T-helper 1 cell treated with Interleukin-12 subunit alpha and Interleukin-12 subunit beta and Interleukin-4 antibody, amounts not matched to agents 30 μg/mL and 1 μg/mL, for 36 hours (primary cell): ENCODE measurements at regions not wholly inside any gene's neighbourhood (a gene's known extent, or its start where the extent isn't known, plus 50 kb on each side); places are given as distances from the start of the nearest gene placed in this dataset.
"Not testable (repeated sequence)": the region's sequence is repeated elsewhere in the genome, so short reads cannot be mapped to it uniquely, and the experiment has no call there.

Experiments
- H3K27ac Mint-ChIP-seq: one replicate; pipeline ENCODE4 v1.8.0; 2021; ENCODE audit warnings: mild to moderate bottlenecking, mixed read lengths
- H3K27me3 Mint-ChIP-seq: one replicate; pipeline ENCODE4 v1.8.0; 2021; ENCODE audit warnings: low read depth, mixed read lengths
- H3K36me3 Mint-ChIP-seq: one replicate; pipeline ENCODE4 v1.8.0; 2021; ENCODE audit warnings: low read depth, mixed read lengths
- H3K4me1 Mint-ChIP-seq: one replicate; pipeline ENCODE4 v1.8.0; 2021; ENCODE audit warnings: low read depth, mixed read lengths
- H3K4me3 Mint-ChIP-seq: one replicate; pipeline ENCODE4 v1.8.0; 2021; ENCODE audit warnings: mild to moderate bottlenecking, moderate library complexity, mixed read lengths
- H3K9me3 Mint-ChIP-seq: one replicate; pipeline ENCODE4 v1.8.0; 2021; ENCODE audit warnings: mixed read lengths

- H3K27me3 Mint-ChIP-seq: peaks cover 25% of the 10 kb centered on the region
- H3K36me3 Mint-ChIP-seq: no peaks in the 10 kb centered on the region
- H3K4me1 Mint-ChIP-seq: no peaks in the 10 kb centered on the region
- no peak overlapping the region for H3K27ac Mint-ChIP-seq
- no peak overlapping the region for H3K4me3 Mint-ChIP-seq
- no peaks in the 10 kb centered on the region for H3K9me3 Mint-ChIP-seq
Observed at GRCh38 chr6:7016226-7016625, 91.5 kb upstream of the RREB1 start.

GRCh38 chr6:7021301-7021700 is 86.5 kb upstream of the RREB1 start:
- no peak overlapping the region for H3K27ac Mint-ChIP-seq
- H3K27me3 Mint-ChIP-seq: peaks cover 14% of the 10 kb centered on the region
- H3K4me3 Mint-ChIP-seq: no peak overlapping the region
- H3K9me3 Mint-ChIP-seq: no peaks in the 10 kb centered on the region
- no peaks in the 10 kb centered on the region for H3K4me1 Mint-ChIP-seq
- H3K36me3 Mint-ChIP-seq: no peaks in the 10 kb centered on the region

GRCh38 chr6:7025861-7026260 is 81.9 kb upstream of the RREB1 start:
- H3K4me1 Mint-ChIP-seq: no peaks in the 10 kb centered on the region
- H3K36me3 Mint-ChIP-seq: no peaks in the 10 kb centered on the region
- H3K27me3 Mint-ChIP-seq: peaks cover 35% of the 10 kb centered on the region
- H3K4me3 Mint-ChIP-seq: no peak overlapping the region
- peak overlapping the region; percentile 42 for H3K27ac Mint-ChIP-seq
- H3K9me3 Mint-ChIP-seq: no peaks in the 10 kb centered on the region

GRCh38 chr6:7028963-7029362 is 78.8 kb upstream of the RREB1 start:
- H3K4me1 Mint-ChIP-seq, H3K4me3 Mint-ChIP-seq, H3K27ac Mint-ChIP-seq, H3K9me3 Mint-ChIP-seq, H3K36me3 Mint-ChIP-seq: not testable (repeated sequence)
- peaks cover 44% of the 10 kb centered on the region for H3K27me3 Mint-ChIP-seq

- peaks cover 48% of the 10 kb centered on the region for H3K27me3 Mint-ChIP-seq
- H3K4me3 Mint-ChIP-seq, H3K27ac Mint-ChIP-seq, H3K36me3 Mint-ChIP-seq, H3K9me3 Mint-ChIP-seq, H3K4me1 Mint-ChIP-seq: not testable (repeated sequence)
Observed at GRCh38 chr6:7030968-7031367, 76.8 kb upstream of the RREB1 start.

- Mint-ChIP-seq H3K4me1 (no peaks in the 10 kb centered on the region), H3K4me3 (no peak overlapping the region), H3K36me3 (no peaks in the 10 kb centered on the region), H3K9me3 (peaks cover 3% of the 10 kb centered on the region), H3K27me3 (peaks cover 56% of the 10 kb centered on the region), H3K27ac (no peak overlapping the region)
Observed at GRCh38 chr6:7033202-7033601, 74.6 kb upstream of the RREB1 start.

GRCh38 chr6:7034055-7034454 is 73.7 kb upstream of the RREB1 start:
- peaks cover 56% of the 10 kb centered on the region for H3K27me3 Mint-ChIP-seq
- no peak overlapping the region for H3K4me3 Mint-ChIP-seq
- H3K9me3 Mint-ChIP-seq: peaks cover 3% of the 10 kb centered on the region
- H3K36me3 Mint-ChIP-seq: no peaks in the 10 kb centered on the region
- H3K27ac Mint-ChIP-seq: no peak overlapping the region
- no peaks in the 10 kb centered on the region for H3K4me1 Mint-ChIP-seq

DNA sequence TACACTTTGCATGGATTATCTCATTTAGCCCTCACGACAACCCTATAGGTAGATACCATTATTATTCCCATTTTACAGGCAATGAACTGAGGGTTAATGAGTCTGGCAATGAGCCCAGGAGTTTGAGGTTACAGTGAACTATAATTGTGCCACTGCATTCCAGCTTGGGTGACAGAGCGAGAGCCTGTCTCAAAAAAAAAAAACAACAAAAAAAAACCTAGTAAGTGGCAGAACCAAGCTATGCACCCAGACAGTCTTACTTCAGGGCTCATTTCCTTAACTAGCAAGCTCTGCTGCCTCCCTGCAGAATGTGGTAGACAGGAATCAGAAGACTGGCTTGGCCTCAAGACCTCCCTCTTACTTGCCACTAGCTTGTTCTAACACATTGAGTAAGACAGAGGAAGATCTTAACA is 71.9 kb upstream of the RREB1 start:
- no peak overlapping the region for H3K4me3 Mint-ChIP-seq
- no peak overlapping the region for H3K27ac Mint-ChIP-seq
- H3K27me3 Mint-ChIP-seq: peaks cover 41% of the 10 kb centered on the region
- H3K9me3 Mint-ChIP-seq: peaks cover 3% of the 10 kb centered on the region
- H3K4me1 Mint-ChIP-seq: no peaks in the 10 kb centered on the region
- no peaks in the 10 kb centered on the region for H3K36me3 Mint-ChIP-seq

- Mint-ChIP-seq H3K4me1 (peaks cover 4% of the 10 kb centered on the region), H3K9me3 (no peaks in the 10 kb centered on the region), H3K36me3 (no peaks in the 10 kb centered on the region), H3K4me3 (no peak overlapping the region), H3K27ac (no peak overlapping the region), H3K27me3 (peaks cover 42% of the 10 kb centered on the region)
Observed at GRCh38 chr6:7041511-7042026, 66.2 kb upstream of the RREB1 start.

DNA sequence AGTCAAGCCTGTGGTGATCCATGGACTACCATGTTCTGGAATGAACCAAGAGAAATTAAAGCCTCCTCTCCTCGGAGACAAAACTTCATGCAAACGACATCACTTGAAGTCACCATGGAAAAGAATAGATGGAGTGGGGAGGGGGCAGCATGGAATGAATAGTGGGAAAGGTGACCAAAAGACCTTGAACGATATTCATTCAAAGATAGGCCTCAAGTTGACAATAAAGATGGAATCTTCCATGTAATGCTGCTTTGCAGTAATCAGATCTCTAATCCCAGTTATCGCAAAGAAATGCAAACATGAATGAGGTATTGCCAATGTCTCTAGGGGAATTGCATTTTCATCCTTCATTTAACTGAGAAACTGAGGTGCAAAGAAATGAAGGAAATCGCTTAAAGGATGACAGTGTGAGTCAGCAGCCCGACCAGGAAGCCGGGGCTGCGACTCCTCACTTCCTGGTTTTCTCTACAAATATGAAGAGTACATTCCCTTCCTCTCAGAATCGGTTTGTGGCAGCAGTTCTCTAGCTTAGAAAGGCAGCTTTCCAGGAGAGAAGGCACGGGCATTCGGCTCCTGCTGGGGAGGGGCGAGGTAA is 65.6 kb upstream of the RREB1 start:
- no peak overlapping the region for H3K27ac Mint-ChIP-seq
- no peaks in the 10 kb centered on the region for H3K9me3 Mint-ChIP-seq
- no peaks in the 10 kb centered on the region for H3K36me3 Mint-ChIP-seq
- peaks cover 4% of the 10 kb centered on the region for H3K4me1 Mint-ChIP-seq
- H3K27me3 Mint-ChIP-seq: peaks cover 42% of the 10 kb centered on the region
- no peak overlapping the region for H3K4me3 Mint-ChIP-seq

- Mint-ChIP-seq H3K36me3 (no peaks in the 10 kb centered on the region), H3K4me1 (peaks cover 4% of the 10 kb centered on the region), H3K9me3 (no peaks in the 10 kb centered on the region), H3K4me3 (no peak overlapping the region), H3K27ac (no peak overlapping the region), H3K27me3 (peaks cover 41% of the 10 kb centered on the region)
Observed at GRCh38 chr6:7042654-7043545, 64.9 kb upstream of the RREB1 start.

DNA sequence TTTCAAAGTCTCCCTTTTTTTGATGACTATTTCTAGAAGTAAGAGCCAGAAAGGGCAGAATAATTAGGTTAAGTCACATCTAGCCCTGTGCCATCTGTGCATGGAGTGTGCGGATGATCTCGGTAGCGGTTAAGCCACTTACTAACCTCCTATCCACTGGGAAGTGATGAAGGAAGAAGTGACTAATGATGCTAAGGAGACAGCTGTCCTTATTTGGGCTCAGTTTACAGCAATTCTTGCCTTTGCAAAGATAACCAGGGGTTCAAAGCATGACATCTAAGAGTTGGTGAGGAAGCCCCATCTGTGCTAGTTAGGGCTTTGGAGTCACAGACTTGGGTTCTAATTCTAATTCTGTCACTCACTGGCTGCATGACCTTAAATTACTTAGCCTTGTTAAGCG is 62.4 kb upstream of the RREB1 start:
- Mint-ChIP-seq H3K4me3 (no peak overlapping the region), H3K36me3 (no peaks in the 10 kb centered on the region), H3K9me3 (no peaks in the 10 kb centered on the region), H3K27me3 (peaks cover 57% of the 10 kb centered on the region), H3K27ac (no peak overlapping the region), H3K4me1 (peaks cover 4% of the 10 kb centered on the region)

DNA sequence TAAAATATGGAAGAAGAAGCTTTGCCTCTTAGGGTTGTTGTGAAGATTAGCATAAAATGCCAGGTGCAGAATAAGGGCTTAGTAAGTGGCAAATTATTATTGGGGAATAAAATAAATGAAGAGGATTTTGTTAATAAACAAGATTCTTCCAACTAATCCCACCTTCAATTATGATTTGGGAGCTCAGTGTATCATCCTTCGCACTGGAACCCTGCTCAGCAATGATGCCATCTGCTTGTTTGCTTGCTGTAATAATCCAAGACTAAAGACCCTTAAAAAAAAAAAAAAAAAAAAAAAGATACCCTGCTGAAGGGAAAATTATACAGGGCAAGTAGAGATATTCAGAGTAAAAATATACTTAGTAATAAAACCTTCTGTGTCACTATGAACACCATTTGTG is 62.0 kb upstream of the RREB1 start:
- H3K27me3 Mint-ChIP-seq: peaks cover 61% of the 10 kb centered on the region
- peaks cover 5% of the 10 kb centered on the region for H3K4me1 Mint-ChIP-seq
- H3K4me3 Mint-ChIP-seq: no peak overlapping the region
- H3K9me3 Mint-ChIP-seq: no peaks in the 10 kb centered on the region
- H3K27ac Mint-ChIP-seq: no peak overlapping the region
- no peaks in the 10 kb centered on the region for H3K36me3 Mint-ChIP-seq

DNA sequence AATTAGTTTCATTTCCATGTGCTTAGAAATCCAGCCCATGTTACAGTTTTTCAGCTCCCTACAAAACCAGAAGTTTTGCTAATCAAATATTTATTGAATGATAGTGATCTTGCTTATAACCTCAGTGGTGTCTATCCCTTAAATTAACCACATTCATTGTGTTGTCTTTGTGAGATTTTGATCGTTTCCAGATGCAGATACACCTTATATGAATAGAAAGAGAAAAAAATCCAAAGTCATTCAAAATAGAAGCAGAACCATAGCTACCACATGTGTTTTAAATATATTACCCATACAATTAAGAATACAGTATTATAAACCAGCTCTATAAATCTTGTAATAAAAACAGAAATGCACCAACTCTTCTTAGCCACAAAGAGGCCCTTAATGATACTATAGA is 60.6 kb upstream of the RREB1 start:
- Mint-ChIP-seq H3K4me1 (peaks cover 5% of the 10 kb centered on the region), H3K27ac (no peak overlapping the region), H3K27me3 (peaks cover 64% of the 10 kb centered on the region)

GRCh38 chr6:7047966-7048365 is 59.8 kb upstream of the RREB1 start:
- H3K9me3 Mint-ChIP-seq: no peaks in the 10 kb centered on the region
- H3K27me3 Mint-ChIP-seq: peaks cover 69% of the 10 kb centered on the region
- no peaks in the 10 kb centered on the region for H3K36me3 Mint-ChIP-seq
- no peak overlapping the region for H3K27ac Mint-ChIP-seq
- H3K4me1 Mint-ChIP-seq: peaks cover 6% of the 10 kb centered on the region
- H3K4me3 Mint-ChIP-seq: no peak overlapping the region

More for the DNA sequence above, 60.6 kb upstream of the RREB1 start:
- Mint-ChIP-seq H3K36me3 (no peaks in the 10 kb centered on the region), H3K9me3 (no peaks in the 10 kb centered on the region), H3K4me3 (no peak overlapping the region)
